ENCODE measurements at regions not wholly inside any gene's neighbourhood (a gene's known extent, or its start where the extent isn't known, plus 50 kb on each side); places are given as distances from the start of the nearest gene placed in this dataset.

DNA sequence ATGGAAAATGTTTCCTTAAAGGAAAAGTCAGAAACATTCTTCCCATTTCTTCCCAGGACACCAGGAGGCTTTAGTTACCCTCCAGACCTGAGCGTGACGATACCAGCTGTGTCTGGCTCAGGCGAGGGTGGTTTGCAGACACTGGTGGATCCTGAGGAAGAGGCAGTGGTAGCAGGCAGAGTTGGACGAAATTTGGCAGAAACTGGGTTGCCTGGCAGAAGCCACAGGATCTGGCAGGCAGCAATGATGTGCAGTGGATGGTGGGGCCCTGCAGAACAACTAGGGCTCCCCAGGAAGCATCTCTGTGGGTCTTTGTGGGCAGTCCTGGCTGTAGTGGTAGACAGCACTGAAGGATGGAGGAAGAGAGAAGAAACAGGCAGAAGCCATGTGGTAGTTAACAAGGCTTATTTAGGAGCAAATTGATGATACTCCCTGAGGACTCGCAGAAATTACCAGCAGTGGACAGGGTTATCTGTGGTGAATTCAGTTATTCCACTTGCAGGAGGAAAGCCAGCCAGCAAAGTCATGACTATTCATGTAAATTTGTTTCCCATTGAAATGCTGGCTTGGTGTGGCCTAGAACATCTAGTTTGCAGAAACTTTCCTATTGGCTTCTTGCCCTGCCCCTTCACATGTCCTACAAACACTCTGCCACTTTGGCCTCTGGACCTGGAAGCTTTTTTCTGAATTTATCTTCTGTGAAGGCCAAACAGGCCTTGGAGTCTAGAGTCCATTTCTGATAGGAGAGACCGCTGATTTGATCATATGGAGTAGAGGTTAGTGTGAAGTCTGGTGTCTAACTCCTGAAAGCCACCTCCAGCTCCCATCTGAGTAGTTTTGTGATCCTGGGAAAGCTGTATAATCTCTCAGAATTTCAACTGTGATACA is 212.0 kb downstream of the DMRT2 start:
- DNase-seq = peak in 1 of 3 donors; percentile 28

- no peak for DNase-seq
These were observed 217.0 kb downstream of the DMRT2 start for GRCh38 chr9:1267141-1267570.

DNA sequence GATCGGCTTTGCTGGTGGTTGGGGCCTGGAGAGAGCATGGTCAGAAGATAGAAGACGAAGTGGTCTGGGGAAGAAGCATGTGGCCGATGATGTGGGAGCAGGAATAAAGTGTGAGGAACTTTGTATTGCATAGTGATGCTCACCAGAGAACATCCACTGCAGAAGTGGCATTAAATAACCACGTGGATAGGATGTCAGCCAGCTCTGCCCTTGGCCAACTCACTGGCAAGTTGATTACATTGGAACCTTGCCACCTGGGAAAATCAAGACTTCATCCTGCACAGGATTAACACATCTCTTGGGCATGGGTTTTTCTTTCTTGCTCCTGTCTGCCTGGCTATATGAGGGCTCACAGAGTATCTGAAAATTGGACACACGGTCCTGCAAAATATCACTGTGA is 217.4 kb downstream of the DMRT2 start:
- DNase-seq = no peak

GRCh38 chr9:1269533-1270315 is 219.6 kb downstream of the DMRT2 start:
- DNase-seq = no peak

DNA sequence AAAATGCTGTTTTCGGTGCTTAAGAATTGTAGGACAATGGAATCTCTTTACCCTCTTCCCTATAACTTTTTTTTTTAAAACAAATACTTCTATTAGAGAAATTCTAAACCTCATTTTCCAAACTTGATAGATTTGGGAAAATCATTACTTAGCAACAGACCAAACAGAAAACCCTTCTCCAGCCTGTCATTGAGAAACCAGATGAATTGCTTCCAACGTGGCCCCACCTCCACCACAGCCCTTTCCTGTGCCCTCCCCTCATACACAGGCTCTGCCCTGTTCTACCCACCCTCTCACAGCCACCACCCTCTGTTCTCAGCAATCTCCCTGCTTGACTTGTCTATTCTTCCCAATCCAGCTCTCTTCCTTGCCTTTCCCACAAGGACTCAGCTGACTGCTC is 221.2 kb downstream of the DMRT2 start:
- peak in 1 of 3 donors; percentile 47 for DNase-seq

DNA sequence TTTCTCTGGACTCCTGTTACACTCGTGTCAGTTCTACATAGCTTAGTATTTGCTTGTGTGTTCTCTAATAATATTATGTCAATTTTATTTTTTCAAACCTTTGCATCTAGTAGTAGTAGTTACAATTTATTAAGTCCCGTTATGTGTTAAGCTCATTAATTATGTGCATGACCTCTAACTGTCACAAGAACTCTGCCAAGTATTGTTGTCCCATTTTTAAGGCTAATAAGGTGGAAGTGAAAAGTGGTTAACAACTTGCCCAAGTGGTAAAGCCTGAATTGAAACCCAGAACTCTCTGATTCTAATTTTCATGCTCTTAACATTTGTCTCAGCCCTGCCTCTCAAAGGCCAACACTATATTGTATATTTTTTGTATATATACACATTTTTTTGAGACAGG is 221.6 kb downstream of the DMRT2 start:
- DNase-seq = no peak

- peak in 1 of 3 donors; percentile 27 for DNase-seq
These were observed 222.3 kb downstream of the DMRT2 start for GRCh38 chr9:1272488-1272887.

DNA sequence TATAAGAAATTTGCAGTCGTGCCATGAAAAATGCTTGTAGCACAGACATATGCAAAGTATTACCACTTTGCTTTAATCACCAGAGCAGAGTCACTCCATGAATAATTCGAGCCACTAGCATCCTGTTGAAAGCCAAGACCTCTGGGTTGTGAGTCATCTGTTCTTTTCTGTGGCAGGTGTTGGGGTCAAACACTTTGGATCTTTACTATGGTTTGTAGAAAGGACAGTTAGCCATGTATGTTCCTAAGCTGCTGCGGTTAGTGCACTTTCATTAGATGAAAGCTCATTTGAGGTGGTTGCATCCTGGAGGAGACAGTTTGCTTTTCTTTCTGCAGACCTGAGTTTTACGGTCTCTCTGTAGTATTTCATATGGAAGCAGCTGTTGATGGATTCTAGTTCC is 223.7 kb downstream of the DMRT2 start:
- peak in 1 of 3 donors; percentile 36 for DNase-seq

GRCh38 chr9:1274334-1274733 is 224.2 kb downstream of the DMRT2 start:
- no peak for DNase-seq

GRCh38 chr9:1276474-1276873 is 226.3 kb downstream of the DMRT2 start:
- no peak for DNase-seq

- no peak for DNase-seq
These were observed 234.6 kb downstream of the DMRT2 start for GRCh38 chr9:1284727-1285126.

GRCh38 chr9:1285526-1285925 is 235.4 kb downstream of the DMRT2 start:
- DNase-seq = no peak

- peak in 1 of 3 donors; percentile 53 for DNase-seq
These were observed 242.2 kb downstream of the DMRT2 start for GRCh38 chr9:1292384-1292783.

GRCh38 chr9:1294641-1295258 is 244.6 kb downstream of the DMRT2 start:
- DNase-seq = peak in 1 of 3 donors; percentile 76

DNA sequence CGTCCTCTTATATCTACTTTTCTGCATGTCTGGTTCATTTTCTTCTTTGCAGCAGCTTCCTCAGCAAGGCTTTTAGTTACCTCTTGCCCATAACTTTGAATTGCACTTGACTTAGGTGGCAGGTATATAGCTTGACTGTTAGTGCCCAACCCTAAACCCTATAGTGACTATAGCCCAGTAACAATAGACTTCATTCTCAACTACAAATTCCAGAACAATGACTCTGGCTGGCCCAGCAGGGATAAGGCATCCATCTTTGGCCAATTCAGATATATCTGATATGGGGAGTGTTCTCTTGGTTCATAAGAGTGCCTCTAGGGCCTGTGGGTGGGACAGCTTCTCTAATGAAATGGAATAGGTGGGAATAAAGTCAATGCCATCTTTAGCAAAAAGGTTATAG is 246.2 kb downstream of the DMRT2 start:
- no peak for DNase-seq

- peak in 2 of 3 donors; percentile 45 to 63 for DNase-seq
These were observed 247.9 kb downstream of the DMRT2 start for GRCh38 chr9:1298046-1298445.

GRCh38 chr9:1300941-1301340 is 250.8 kb downstream of the DMRT2 start:
- DNase-seq = peak in 2 of 3 donors; percentile 19 to 69

DNA sequence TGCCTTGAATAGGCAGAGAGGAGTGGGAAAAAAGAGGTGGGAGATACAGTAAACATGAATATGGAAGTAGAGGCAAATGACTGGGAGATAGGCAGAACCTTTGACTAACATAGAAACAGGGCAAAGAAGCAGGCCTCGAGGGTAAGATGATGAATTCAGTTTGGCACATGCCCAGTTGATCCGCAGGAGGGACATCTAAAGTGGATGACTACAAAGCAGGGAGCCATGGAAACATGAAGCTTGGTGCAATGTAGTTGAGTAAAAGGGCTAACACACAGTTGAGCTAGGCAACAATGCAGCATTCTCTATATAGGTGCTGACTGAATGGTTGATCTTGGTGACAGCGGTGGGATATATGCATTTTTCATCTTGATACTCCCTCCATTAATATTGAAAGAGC is 253.8 kb downstream of the DMRT2 start:
- DNase-seq = no peak

DNA sequence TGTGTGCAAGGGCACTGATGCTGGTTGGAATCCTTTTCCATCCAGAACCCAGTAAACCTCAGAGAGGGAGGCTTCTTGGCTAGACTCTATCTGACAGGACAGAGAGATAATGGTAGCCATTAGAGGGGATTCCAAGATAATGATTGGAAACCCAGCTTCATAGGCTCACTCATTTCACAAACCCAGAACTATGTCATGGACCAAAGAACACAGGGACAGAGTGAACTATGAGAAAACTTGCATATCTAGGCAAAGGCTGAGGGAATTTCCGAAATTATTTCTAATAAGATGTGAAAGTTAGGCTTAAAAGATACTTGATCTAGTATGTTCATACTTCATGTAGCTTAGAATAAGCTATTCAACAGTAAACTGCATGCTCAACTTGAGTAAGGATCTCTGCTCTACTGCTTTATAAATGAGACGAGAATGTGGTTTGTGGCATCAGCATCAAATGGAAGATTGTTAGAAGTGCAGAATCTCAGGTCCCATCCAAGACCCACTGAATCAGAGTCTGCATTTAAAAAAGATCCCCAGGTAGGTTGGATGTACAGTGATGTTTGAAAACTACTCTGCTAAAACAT is 261.4 kb downstream of the DMRT2 start:
- DNase-seq = no peak

- no peak for DNase-seq
These were observed 269.3 kb downstream of the DMRT2 start for GRCh38 chr9:1319436-1319835.

DNA sequence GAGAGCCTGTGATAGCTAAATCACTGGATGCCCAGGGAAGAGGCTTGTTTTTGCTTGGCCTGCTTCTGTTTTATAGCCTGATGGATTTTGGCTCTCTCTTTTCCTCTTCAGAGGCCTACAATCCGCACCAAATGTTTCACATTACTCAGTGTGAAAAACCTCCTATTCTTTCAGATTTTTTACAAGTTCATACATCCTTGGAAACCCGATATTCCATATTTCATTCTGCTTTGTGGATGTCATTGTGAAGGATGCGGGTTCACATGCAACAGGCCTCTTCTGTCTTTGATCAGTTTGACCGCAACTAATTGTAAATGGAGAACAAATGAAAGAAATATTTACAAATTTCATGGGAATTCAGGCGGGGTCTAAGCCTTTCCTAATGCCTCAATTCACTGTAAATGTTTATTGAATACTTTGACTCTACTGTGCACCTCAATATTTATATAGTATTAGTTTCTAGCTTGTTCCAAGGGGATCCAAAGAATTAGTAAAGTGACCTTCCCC is 269.9 kb downstream of the DMRT2 start:
- peak; percentile 23 to 65 (median 30) for DNase-seq
